Panc1 (cell line): ENCODE measurements at regions not wholly inside any gene's neighbourhood (a gene's known extent, or its start where the extent isn't known, plus 50 kb on each side); places are given as distances from the start of the nearest gene placed in this dataset.
"Not testable (repeated sequence)": the region's sequence is repeated elsewhere in the genome, so short reads cannot be mapped to it uniquely, and the experiment has no call there.

Experiments used
- ATAC-seq: fragments of 200-7000 bp; cut with Tn5 transposase; 2 replicates; pipeline ENCODE4 v1.9.1; 2020; ENCODE audit warnings: mild to moderate bottlenecking, moderate library complexity
- BruUV-seq: library from RNA; stranded (reverse); fragments of 400-500 nt; replicated peaks from 2 replicates; lab custom pipeline; 2021; lab: Mats Ljungman, UMichigan
- CTCF ChIA-PET: fragments of 300-600 bp; sonication (Branson Sonifier 250); formaldehyde crosslinking; loops from one replicate; lab custom pipeline; 2022; ENCODE audit warnings: antibody characterized with exemption; lab: Charles Lee
- POLR2A ChIA-PET: fragments of 300-600 bp; sonication (Branson Sonifier 250); formaldehyde crosslinking; loops from one replicate; lab custom pipeline; 2022; ENCODE audit warnings: antibody characterized with exemption; lab: Charles Lee
- DNase-seq: peaks from one replicate; pipeline ENCODE4 v3.0.0-alpha.2; 2010; ENCODE audit warnings: low read depth, low spot score
- H3K27ac ChIP-seq: 2 replicates; pipeline ENCODE4 v1.5.1; 2011; ENCODE audit warnings: mild to moderate bottlenecking, low read length, inconsistent platforms
- H3K27me3 ChIP-seq: fragments of 200-500 bp; sonication (Bioruptor generic); 2 replicates; pipeline ENCODE4 v1.6.0; 2014; ENCODE audit warnings: low read length, inconsistent platforms; ENCODE audit not compliant: control insufficient read depth, insufficient read depth
- H3K36me3 ChIP-seq: fragments of 200-500 bp; sonication (Bioruptor generic); 2 replicates; pipeline ENCODE4 v1.5.1; 2014; ENCODE audit warnings: inconsistent platforms, mild to moderate bottlenecking, low read length, moderate library complexity; ENCODE audit not compliant: control insufficient read depth, insufficient read depth
- H3K4me1 ChIP-seq: 2 replicates; pipeline ENCODE4 v1.5.1; 2011; ENCODE audit warnings: inconsistent platforms, mild to moderate bottlenecking, low read length, moderate library complexity; ENCODE audit not compliant: control insufficient read depth, insufficient read depth
- H3K4me3 ChIP-seq, 2 experiments: 2 replicates each; pipeline ENCODE4 v1.5.1; 2011 to 2012; ENCODE audit warnings: low read depth in 2 of 2, low read length in 2 of 2, mild to moderate bottlenecking in 2 of 2, inconsistent platforms in 1 of 2, moderate library complexity in 1 of 2
- H3K9me3 ChIP-seq: fragments of 200-500 bp; sonication (Bioruptor generic); 2 replicates; pipeline ENCODE4 v1.5.1; 2014; ENCODE audit warnings: low read depth, mild to moderate bottlenecking, inconsistent platforms, low read length, moderate library complexity; ENCODE audit not compliant: control insufficient read depth, insufficient read depth
- POLR2AphosphoS5 ChIP-seq: IDR thresholded peaks from 2 replicates; pipeline ENCODE4 v1.6.1; 2012; ENCODE audit warnings: mild to moderate bottlenecking, low read depth, low read length, moderate library complexity
- SIN3A ChIP-seq: IDR thresholded peaks from 2 replicates; pipeline ENCODE4 v1.6.1; 2012; ENCODE audit warnings: low read depth, mild to moderate bottlenecking, low read length, moderate library complexity, borderline replicate concordance; ENCODE audit not compliant: insufficient read depth
- TCF7L2 ChIP-seq: IDR thresholded peaks from 2 replicates; pipeline ENCODE4 v1.6.1; 2011; ENCODE audit warnings: mild to moderate bottlenecking, low read depth, low read length, inconsistent platforms
- in situ Hi-C: cut with HindIII; loops from 2 replicates; pipeline ENCODE4 v1.10.0; 2016; ENCODE audit warnings: low sequenced_read_pairs, low pct_unique_long_range_greater_than_20kb
- intact Hi-C: fragments of 100-400 bp; cut with micrococcal nuclease; formaldehyde crosslinking; loops from one replicate; pipeline ENCODE4 v1.10.0; 2022; ENCODE audit not compliant: unreplicated experiment
- TF ChIP-seq, protein P1 (sequence below): fragments of 450-650 bp; IDR thresholded peaks from 2 replicates; pipeline ENCODE4 v1.5.1; 2017; ENCODE audit warnings: mild to moderate bottlenecking
- TF ChIP-seq, protein P2 (sequence below), 2 experiments: IDR thresholded peaks; 2 replicates each; pipeline ENCODE4 v1.6.1; 2011 to 2012; ENCODE audit warnings: low read depth in 2 of 2, control low read depth in 1 of 2, low read length in 1 of 2, mild to moderate bottlenecking in 1 of 2, moderate library complexity in 1 of 2; ENCODE audit not compliant: insufficient read depth in 1 of 2

DNA sequence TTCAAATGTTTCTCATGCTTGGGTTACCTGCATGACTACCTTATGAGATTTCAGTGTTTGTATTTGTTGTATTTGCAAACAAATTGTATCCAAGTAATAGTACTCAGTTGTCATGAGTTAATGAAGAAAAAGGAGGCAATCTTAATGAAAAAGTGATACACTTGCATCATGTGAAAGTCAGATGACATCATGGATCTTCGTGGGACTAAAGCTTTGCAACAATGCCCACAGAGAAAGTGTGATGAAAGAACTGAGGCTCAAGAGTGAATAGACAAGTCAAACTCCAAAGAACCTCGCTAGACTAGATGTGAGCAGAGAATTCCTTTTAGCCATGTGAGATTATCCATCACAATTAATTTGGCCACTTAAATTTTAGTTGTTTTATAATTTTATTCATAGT lies 75.4 kb upstream of the ADRB2 start:
- no peaks in the 10 kb centered on the region for H3K4me1 ChIP-seq
- no peak for TF ChIP-seq SIN3A
- no peak for TF ChIP-seq TCF7L2
- no peak for TF ChIP-seq POLR2AphosphoS5
- TF ChIP-seq, protein P1, sequence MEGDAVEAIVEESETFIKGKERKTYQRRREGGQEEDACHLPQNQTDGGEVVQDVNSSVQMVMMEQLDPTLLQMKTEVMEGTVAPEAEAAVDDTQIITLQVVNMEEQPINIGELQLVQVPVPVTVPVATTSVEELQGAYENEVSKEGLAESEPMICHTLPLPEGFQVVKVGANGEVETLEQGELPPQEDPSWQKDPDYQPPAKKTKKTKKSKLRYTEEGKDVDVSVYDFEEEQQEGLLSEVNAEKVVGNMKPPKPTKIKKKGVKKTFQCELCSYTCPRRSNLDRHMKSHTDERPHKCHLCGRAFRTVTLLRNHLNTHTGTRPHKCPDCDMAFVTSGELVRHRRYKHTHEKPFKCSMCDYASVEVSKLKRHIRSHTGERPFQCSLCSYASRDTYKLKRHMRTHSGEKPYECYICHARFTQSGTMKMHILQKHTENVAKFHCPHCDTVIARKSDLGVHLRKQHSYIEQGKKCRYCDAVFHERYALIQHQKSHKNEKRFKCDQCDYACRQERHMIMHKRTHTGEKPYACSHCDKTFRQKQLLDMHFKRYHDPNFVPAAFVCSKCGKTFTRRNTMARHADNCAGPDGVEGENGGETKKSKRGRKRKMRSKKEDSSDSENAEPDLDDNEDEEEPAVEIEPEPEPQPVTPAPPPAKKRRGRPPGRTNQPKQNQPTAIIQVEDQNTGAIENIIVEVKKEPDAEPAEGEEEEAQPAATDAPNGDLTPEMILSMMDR = no peak
- TF ChIP-seq, protein P2, sequence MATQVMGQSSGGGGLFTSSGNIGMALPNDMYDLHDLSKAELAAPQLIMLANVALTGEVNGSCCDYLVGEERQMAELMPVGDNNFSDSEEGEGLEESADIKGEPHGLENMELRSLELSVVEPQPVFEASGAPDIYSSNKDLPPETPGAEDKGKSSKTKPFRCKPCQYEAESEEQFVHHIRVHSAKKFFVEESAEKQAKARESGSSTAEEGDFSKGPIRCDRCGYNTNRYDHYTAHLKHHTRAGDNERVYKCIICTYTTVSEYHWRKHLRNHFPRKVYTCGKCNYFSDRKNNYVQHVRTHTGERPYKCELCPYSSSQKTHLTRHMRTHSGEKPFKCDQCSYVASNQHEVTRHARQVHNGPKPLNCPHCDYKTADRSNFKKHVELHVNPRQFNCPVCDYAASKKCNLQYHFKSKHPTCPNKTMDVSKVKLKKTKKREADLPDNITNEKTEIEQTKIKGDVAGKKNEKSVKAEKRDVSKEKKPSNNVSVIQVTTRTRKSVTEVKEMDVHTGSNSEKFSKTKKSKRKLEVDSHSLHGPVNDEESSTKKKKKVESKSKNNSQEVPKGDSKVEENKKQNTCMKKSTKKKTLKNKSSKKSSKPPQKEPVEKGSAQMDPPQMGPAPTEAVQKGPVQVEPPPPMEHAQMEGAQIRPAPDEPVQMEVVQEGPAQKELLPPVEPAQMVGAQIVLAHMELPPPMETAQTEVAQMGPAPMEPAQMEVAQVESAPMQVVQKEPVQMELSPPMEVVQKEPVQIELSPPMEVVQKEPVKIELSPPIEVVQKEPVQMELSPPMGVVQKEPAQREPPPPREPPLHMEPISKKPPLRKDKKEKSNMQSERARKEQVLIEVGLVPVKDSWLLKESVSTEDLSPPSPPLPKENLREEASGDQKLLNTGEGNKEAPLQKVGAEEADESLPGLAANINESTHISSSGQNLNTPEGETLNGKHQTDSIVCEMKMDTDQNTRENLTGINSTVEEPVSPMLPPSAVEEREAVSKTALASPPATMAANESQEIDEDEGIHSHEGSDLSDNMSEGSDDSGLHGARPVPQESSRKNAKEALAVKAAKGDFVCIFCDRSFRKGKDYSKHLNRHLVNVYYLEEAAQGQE (IDR thresholded peaks at IDR 0.05; ENCODE audit: insufficient read depth in 1 of 2, low read depth in 2 of 2, low read length in 1 of 2) = no peak
- intact Hi-C loops = no loop called here
- no peak for DNase-seq
- in situ Hi-C loops = no loop called here
- ChIA-PET POLR2A (no interaction called here), CTCF (no interaction called here)
- no TSS peak for BruUV-seq
- H3K27me3 ChIP-seq = no peaks in the 10 kb centered on the region
- H3K4me3 ChIP-seq = no peak overlapping the region
- H3K27ac ChIP-seq = no peak overlapping the region
- H3K9me3 ChIP-seq = no peaks in the 10 kb centered on the region
- ATAC-seq = no peak
- no peaks in the 10 kb centered on the region for H3K36me3 ChIP-seq

DNA sequence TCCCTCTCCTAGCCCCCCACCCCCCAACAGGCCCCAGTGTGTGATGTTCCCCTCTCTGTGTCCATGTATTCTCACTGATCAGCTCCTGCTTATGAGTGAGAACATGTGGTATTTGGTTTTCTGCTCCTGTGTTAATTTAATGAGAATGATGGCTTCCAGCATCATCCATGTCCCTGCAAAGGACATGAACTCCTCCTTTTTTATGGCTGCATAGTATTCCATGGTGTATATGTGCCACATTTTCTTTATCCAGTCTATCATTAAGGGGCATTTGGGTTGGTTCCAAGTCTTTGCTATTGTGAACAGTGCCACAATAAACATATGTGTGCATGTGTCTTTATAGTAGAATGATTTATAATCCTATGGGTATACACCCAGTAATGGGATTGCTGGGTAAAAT lies 74.0 kb upstream of the ADRB2 start:
- H3K4me1 ChIP-seq, ATAC-seq, intact Hi-C loops, H3K27ac ChIP-seq, DNase-seq, CTCF ChIA-PET, POLR2A ChIA-PET, H3K36me3 ChIP-seq, H3K27me3 ChIP-seq, H3K4me3 ChIP-seq, H3K9me3 ChIP-seq, in situ Hi-C loops, BruUV-seq: not testable (repeated sequence)

DNA sequence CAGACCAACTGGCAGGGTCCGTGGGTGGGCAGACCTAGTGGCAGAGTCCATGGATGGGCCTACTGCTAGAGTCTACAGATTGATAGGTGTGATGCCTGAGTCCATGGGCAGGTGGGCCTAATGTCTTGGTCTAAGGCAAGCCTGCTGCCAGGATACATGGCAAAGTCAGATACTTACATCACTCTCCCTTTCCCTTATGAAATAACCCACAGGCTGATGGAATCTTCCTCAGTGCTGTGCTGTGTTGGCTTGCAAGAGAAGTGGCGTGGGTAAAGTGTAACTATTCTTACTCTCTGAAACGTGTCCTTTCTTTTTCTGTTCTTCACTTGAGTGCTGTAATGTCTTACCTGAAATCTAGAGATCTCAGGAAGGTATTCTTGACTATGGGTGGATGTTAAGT lies 67.3 kb upstream of the ADRB2 start:
- intact Hi-C loops = no loop called here
- BruUV-seq = no TSS peak
- in situ Hi-C loops = no loop called here
- no peak overlapping the region for H3K4me3 ChIP-seq
- no peak for ATAC-seq
- H3K27ac ChIP-seq = no peak overlapping the region
- no peaks in the 10 kb centered on the region for H3K27me3 ChIP-seq
- no peaks in the 10 kb centered on the region for H3K9me3 ChIP-seq
- no peaks in the 10 kb centered on the region for H3K36me3 ChIP-seq
- no peak for TF ChIP-seq POLR2AphosphoS5
- CTCF ChIA-PET = no interaction called here
- DNase-seq = no peak
- H3K4me1 ChIP-seq = no peaks in the 10 kb centered on the region
- POLR2A ChIA-PET = no interaction called here
